ENCODE measurements at regions not wholly inside any gene's neighbourhood (a gene's known extent, or its start where the extent isn't known, plus 50 kb on each side); places are given as distances from the start of the nearest gene placed in this dataset.
A peak's percentile ranks its signal among the peaks of the same experiment; 100 is the strongest.

DNA sequence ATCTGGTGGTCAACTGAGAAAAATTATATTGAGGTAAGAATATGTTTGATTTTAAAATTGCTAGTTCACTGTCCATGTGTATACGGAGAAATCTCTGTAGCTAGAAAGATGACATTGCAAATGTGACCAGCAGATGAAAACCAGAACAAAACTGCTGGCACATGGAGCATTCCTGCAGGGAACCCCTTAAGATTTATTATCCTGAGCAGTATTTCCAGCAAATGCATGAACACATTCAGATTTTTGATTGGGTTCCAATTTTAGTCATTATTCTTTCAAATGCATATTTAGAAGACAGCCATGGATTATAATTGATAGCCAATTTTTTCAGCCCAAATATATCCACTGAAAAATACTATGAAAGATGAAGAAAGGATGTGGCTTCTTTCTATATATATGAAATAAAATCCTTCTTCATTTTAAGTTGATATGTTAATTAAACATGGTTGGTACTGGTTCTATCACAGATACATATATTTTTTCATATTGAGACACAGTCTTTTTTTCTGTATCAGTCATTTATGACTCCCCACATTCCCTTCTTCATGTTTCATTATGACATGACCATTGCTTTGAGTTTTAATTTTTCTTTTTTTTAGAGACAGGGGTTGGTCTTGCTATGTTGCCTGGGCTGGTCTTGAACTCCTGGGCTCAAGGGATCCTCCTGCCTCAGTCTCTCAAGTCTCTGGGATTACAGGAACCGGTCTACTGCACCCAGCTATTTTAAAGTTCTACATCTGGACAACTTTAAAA lies 376.5 kb downstream of the KLF12 start:
- TF ChIP-seq CTCF (IDR thresholded peaks at IDR 0.05; ENCODE audit: insufficient read depth, low read depth, low read length, missing control alignments), result no peak
- DNase-seq (ENCODE audit: low read depth), result no peak
- H3K4me3 ChIP-seq (ENCODE audit: low read depth, low read length), result no peak overlapping the region

- peak; percentile 62 for TF ChIP-seq CTCF (IDR thresholded peaks at IDR 0.05; ENCODE audit: insufficient read depth, low read depth, low read length, missing control alignments)
- no peak overlapping the region for H3K4me3 ChIP-seq (ENCODE audit: low read depth, low read length)
- peak; percentile 56 for DNase-seq (ENCODE audit: low read depth)
Observed at GRCh38 chr13:73754727-73755292, 379.4 kb downstream of the KLF12 start.

DNA sequence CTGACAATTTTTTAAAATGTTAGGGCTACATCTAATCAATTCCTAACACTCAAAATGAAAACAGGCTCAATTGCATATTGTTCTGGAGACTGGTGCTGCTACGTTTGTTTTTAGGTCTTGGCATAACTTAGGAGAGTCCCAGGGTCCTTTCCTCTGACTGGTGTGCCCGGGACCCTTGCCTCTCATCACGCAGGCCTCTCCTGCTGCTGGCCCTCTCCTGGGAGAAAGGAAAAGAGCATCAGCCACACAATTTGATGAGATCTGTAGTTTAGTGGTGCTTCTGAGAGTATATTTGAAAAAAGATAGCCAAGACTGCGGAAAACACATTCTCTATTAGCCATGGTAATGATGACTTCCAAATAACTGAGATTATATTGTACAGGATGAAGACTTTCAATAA lies 380.0 kb downstream of the KLF12 start:
- DNase-seq (ENCODE audit: low read depth), result no peak
- no peak overlapping the region for H3K4me3 ChIP-seq (ENCODE audit: low read depth, low read length)
- TF ChIP-seq CTCF (IDR thresholded peaks at IDR 0.05; ENCODE audit: insufficient read depth, low read depth, low read length, missing control alignments), result no peak

DNA sequence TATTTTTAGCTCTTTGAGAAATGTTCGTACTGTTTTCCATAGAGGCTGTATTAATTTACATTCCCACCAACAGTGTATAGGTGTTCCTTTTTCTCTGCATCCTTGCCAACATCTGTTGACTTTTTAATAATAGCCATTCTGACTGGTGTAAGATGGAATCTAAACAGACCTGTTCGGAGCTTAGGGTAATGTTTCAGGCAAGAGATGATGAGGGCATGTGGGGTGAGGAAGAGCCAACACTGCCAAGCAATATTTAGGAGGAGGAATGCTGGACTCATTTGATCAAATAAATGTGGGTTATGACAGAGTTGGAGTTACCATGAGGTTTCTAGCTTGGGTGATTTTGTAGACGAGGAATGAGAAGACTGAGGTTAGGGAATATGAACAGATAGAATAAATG lies 382.9 kb downstream of the KLF12 start:
- no peak for TF ChIP-seq CTCF (IDR thresholded peaks at IDR 0.05; ENCODE audit: insufficient read depth, low read depth, low read length, missing control alignments)
- no peak overlapping the region for H3K4me3 ChIP-seq (ENCODE audit: low read depth, low read length)
- DNase-seq (ENCODE audit: low read depth), result no peak

DNA sequence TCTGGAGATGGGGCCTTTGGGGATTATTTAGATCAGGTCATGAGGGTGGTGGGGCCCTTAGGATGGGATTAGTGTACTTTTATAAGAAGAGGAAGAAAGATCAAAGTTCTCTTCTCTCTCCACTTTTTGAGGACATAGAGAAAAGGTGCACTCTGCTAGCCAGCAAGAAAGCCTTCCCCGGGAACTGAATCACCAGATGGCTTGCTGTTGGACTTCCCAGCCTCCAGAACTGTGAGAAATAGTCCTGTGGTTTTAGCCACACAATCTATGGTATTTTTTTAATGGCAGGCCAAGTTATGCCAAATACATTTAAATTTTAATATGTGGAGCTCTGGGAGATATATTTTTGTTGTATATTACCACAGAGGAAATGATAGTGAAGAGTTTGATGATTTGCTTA lies 385.8 kb downstream of the KLF12 start:
- no peak overlapping the region for H3K4me3 ChIP-seq (ENCODE audit: low read depth, low read length)
- no peak for DNase-seq (ENCODE audit: low read depth)
- no peak for TF ChIP-seq CTCF (IDR thresholded peaks at IDR 0.05; ENCODE audit: insufficient read depth, low read depth, low read length, missing control alignments)

GRCh38 chr13:73745190-73745589 lies 389.0 kb downstream of the KLF12 start:
- DNase-seq (ENCODE audit: low read depth), result no peak
- no peak overlapping the region for H3K4me3 ChIP-seq (ENCODE audit: low read depth, low read length)
- no peak for TF ChIP-seq CTCF (IDR thresholded peaks at IDR 0.05; ENCODE audit: insufficient read depth, low read depth, low read length, missing control alignments)

DNA sequence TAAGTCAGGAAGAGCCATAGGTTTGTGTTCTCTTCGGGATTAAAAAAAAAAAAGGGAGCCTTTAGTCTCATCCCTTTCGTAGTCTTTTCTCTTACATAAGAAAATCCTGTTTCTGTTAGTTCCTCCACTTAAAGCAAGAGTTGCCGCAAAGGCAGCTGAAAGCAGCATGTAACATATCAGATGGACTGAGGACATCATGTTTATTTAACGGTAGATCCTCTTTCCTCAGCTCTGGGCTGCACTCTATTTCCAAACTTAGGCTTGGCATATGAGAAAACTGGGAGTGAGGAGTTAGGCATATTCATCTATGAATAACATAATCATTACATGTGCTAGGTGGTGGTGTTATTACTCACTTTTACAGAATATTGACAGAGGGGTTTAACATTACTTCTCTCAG lies 391.2 kb downstream of the KLF12 start:
- no peak for TF ChIP-seq CTCF (IDR thresholded peaks at IDR 0.05; ENCODE audit: insufficient read depth, low read depth, low read length, missing control alignments)
- DNase-seq (ENCODE audit: low read depth), result no peak
- H3K4me3 ChIP-seq (ENCODE audit: low read depth, low read length), result no peak overlapping the region

Data from GM12865 (cell line).